Stimulated activated CD8-positive, alpha-beta memory T cell treated with anti-CD3 and anti-CD28 coated beads, Interleukin-15, amount 100 ng/mL, for 1 hour (primary cell): ENCODE measurements at regions not wholly inside any gene's neighbourhood (a gene's known extent, or its start where the extent isn't known, plus 50 kb on each side); places are given as distances from the start of the nearest gene placed in this dataset.

ENCODE experiments used
- DNase-seq: peaks from one replicate; pipeline ENCODE4 v3.0.0-alpha.2; 2020; ENCODE audit warnings: low read depth

DNA sequence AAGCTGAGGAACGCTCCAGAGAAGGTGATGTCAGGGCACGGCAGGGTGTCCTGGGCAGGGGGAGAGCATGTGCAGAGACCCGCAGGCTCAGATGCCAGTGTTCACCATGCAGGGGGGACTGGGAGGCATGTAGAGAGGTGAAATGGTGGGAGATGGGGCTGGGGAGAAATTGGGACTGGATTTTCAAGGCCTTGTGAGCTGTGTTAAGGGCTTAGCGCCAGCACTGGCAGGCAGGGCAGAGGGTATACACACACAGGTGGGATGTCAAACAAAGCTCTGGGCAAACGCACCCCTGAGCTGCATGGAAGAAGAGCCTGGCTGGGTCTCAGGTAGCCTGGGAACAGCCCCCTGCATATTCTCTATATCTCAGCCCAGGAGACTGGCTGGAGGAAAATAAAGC lies 282.7 kb downstream of the SHQ1 start:
- no peak for DNase-seq

- no peak for DNase-seq
Observed at GRCh38 chr3:72563690-72564370, 284.4 kb downstream of the SHQ1 start.

DNA sequence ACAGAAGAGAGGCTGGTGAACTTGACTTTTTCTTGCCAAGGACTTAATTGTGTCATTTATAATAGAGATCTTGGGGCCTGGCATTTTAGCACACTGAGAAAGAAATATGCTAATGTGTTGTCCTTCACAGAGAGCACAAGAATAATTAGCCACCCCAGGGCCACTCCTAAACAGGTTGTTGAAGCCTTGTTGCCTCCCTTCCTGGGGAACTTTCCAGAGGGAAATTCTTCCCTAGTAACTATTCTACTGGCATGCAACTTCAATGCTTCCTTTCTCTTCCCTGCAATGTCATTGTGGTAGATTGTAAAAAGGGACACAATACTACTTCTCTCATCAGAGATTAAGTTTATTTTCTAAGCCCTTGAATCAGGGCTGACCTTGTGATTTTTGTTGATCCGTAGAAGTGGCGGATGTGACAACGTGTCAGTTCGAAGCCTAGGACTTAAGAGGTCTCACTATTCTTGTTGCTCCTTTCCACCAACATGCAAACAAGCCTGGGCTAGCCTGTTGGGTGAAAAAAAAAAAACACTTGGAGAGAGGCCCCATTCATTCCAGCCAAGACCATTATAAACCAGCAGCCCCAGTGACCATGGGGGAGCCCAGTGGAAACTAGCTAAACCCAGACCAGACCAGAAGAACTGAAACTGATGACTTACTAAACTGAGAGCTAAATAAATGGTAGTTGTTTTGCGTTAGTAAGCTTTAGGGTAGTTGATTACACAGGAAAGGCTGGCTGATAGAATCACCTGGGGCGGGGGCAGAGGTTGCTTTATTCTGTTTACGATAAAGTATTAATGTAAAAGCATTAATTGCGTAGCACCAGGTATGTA lies 287.2 kb downstream of the SHQ1 start:
- no peak for DNase-seq

DNA sequence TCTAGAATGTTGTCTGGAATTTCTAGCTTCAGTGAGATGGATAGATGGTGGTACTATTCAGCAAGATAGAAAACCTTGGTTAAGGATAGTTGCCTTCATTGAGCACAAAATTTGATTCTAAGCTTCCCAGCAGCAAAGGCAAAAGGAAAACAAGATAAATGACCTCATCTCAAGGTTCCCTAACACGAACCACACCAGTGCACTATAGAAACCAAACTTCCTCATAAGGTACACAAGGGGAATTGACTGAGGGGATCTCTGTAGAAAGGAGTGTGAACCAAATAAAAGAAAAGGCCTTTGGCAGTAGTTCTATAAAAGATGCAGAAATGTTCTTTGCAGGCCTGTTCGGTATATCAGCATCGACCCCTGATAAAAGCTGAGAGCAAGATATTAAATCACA lies 288.9 kb downstream of the SHQ1 start:
- DNase-seq, result no peak

- DNase-seq, result no peak
Observed at GRCh38 chr3:72558001-72558400, 290.2 kb downstream of the SHQ1 start.

- DNase-seq, result no peak
Observed at GRCh38 chr3:72555714-72556113, 292.5 kb downstream of the SHQ1 start.

DNA sequence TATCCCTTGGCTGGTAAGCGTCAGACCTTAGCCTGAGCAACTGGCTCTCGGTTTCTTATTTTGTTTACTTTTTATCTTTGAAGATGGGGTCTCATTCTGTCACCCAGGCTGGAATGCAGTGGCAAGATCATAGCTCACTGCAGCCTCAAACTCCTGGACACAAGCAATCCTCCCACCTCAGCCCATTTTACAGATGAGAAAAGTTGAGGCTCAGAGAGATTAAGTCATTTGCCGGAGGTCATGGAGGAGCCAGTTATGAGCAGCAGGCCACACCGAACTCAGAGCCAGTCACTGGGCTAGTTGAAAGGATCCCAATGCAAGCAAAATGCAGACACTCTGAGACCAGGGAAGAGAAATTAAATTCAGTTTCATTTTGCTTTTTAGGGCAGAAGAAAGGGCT lies 293.6 kb downstream of the SHQ1 start:
- DNase-seq, result no peak

GRCh38 chr3:72553298-72553697 lies 294.9 kb downstream of the SHQ1 start:
- no peak for DNase-seq

GRCh38 chr3:72550582-72551262 lies 297.5 kb downstream of the SHQ1 start:
- no peak for DNase-seq

GRCh38 chr3:72549761-72550581 lies 298.3 kb downstream of the SHQ1 start:
- DNase-seq, result no peak

DNA sequence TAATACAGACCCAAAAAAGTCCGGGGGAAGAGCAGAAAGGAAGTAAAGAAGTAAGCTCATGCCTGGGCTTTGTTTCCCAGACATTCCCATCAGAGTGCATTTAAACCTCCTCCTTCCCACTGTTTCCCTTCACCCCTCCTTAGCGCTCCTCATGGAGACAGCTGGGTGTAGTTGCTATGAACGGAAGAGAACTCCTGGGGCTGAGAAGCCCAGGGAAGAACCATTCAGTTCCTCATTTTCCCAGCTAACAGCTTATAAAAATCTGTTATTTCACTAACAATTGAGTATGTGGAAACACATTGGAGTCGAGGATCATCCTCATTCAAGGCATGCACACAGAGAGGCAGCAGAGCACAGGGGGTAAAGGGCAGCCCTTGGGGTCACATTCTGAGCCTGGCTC lies 299.3 kb downstream of the SHQ1 start:
- DNase-seq, result no peak

DNA sequence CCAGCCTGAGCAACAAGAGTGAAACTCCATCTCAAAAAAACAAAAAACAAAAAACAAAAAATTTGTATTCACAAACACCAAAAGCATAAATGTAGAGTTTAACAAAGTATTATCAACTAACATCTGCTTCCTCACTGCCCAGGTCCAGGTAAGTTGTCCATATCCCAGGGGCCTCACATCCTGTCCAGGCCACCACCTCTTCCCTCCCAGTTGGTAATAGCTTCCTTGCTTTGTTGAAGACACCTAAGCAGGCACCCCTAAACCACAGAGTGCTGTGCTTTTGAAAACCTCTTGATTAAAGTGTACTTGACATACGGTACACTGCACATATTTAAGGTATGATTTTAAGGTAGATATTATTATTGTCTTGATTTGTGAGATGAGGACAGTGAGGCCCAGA lies 299.8 kb downstream of the SHQ1 start:
- DNase-seq, result no peak

DNA sequence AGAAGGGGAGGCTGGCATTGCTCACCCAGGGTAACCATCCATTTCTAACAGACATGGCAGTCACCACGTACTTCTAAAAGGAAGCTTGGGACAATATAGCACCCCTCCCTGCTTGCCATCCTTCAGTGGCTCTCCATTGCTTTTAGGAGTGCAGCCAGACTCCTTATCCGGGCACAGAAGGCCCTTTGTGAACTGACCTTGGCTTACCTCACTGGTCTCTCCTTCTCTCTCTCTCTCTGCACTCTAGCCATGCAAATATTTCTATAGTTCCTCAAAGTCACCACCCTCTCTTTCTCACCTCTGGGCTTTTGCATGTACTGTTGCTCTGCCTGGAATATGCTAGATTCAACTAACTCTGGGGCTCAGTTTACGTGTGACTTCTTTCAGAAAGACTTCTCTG lies 301.1 kb downstream of the SHQ1 start:
- DNase-seq, result no peak

GRCh38 chr3:72544239-72544638 lies 304.0 kb downstream of the SHQ1 start:
- DNase-seq, result no peak

GRCh38 chr3:72543246-72543645 lies 305.0 kb downstream of the SHQ1 start:
- no peak for DNase-seq

DNA sequence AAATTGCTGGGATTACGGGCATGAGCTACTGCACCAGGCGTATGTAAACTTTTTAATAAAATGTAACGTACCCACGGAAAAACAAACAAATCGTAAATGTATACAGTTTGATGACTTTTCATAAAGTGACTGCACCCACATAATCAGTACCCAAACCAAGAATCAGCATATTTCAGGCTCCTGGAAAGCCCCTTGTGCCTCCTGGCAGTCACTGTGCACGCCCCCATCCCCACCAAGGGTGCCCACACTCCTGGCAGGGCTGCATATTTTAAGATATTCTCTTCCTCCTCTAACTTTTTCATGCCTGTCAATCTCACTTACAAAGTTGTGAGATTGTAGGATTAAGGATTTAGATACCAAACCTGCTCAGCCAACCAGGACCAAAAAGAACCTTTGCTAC lies 305.5 kb downstream of the SHQ1 start:
- DNase-seq, result no peak

- DNase-seq, result no peak
Observed at GRCh38 chr3:72539856-72540255, 308.4 kb downstream of the SHQ1 start.

GRCh38 chr3:72538070-72538745 lies 310.0 kb downstream of the SHQ1 start:
- no peak for DNase-seq

GRCh38 chr3:72537448-72537847 lies 310.8 kb downstream of the SHQ1 start:
- DNase-seq, result no peak

GRCh38 chr3:72536878-72537267 lies 311.4 kb downstream of the SHQ1 start:
- DNase-seq, result no peak

DNA sequence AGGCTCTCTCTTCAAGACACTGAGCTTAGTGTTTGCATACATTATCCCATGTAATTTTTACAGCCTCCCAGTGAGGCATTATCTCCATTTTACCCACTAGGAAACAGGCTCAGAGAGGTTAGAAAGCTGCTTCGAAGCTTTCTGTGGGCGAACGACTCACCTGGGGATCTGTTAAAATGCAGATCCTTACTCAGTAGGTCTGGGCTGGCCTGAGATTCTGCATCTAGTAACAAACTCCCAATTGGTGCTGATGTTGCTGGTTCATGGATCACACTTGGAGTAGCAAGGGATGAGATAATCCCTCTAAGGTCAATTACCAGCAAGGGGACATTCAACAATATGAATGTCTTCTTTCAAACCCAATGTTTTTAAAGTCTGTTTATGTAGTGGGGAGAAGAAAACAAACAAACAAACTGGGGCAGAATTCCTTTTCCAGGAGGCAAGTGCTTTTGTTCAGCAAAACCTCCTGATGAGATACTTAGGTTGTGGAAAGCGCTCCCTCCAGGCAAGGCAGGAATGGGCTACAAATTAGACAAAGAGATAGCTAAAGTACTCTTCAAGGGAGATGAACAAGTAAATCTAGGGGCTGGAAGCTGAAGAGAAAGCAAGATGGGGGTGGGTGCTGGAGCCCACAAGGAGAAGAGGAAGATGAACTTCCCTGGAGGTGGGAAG lies 311.9 kb downstream of the SHQ1 start:
- no peak for DNase-seq
